ENCODE measurements at regions not wholly inside any gene's neighbourhood (a gene's known extent, or its start where the extent isn't known, plus 50 kb on each side); places are given as distances from the start of the nearest gene placed in this dataset.

GRCh38 chr2:176589825-176590440 lies 320.7 kb downstream of the MTX2 start:
- H3K9me3 ChIP-seq, result no peaks in the 10 kb centered on the region
- no peaks in the 10 kb centered on the region for H3K27me3 ChIP-seq (replicated peaks; ENCODE audit: insufficient read depth)
- no peaks in the 10 kb centered on the region for H3K36me3 ChIP-seq
- ATAC-seq (ENCODE audit: insufficient number of reproducible peaks, low FRiP score, low read depth), result no peak
- no peak overlapping the region for H3K4me3 ChIP-seq
- no peak for DNase-seq (ENCODE audit: low spot score)
- TF ChIP-seq CTCF (IDR thresholded peaks at IDR 0.05), result no peak
- no peak overlapping the region for H3K27ac ChIP-seq
- no peaks in the 10 kb centered on the region for H3K4me1 ChIP-seq (ENCODE audit: control insufficient read depth in 1 of 2, low read depth in 2 of 2)

- Histone ChIP-seq H3K36me3 (no peaks in the 10 kb centered on the region), H3K4me3 (no peak overlapping the region), H3K4me1 (ENCODE audit: control insufficient read depth in 1 of 2, low read depth in 2 of 2) (peaks cover 0 to 5% of the 10 kb centered on the region in 2 donors), H3K27ac (no peak overlapping the region), H3K27me3 (replicated peaks; ENCODE audit: insufficient read depth) (no peaks in the 10 kb centered on the region), H3K9me3 (no peaks in the 10 kb centered on the region)
- TF ChIP-seq CTCF (IDR thresholded peaks at IDR 0.05), result no peak
- ATAC-seq (ENCODE audit: insufficient number of reproducible peaks, low FRiP score, low read depth) (no peak), DNase-seq (ENCODE audit: low spot score) (no peak)
Measured at GRCh38 chr2:176592216-176592615, 323.0 kb downstream of the MTX2 start.

GRCh38 chr2:176595986-176596385 lies 326.7 kb downstream of the MTX2 start:
- ATAC-seq (ENCODE audit: insufficient number of reproducible peaks, low FRiP score, low read depth) (no peak), DNase-seq (ENCODE audit: low spot score) (no peak)
- Histone ChIP-seq H3K27me3 (replicated peaks; ENCODE audit: insufficient read depth) (no peaks in the 10 kb centered on the region), H3K4me1 (ENCODE audit: control insufficient read depth in 1 of 2, low read depth in 2 of 2) (peaks cover 0 to 5% of the 10 kb centered on the region in 2 donors), H3K4me3 (no peak overlapping the region), H3K36me3 (no peaks in the 10 kb centered on the region), H3K9me3 (no peaks in the 10 kb centered on the region), H3K27ac (no peak overlapping the region)
- TF ChIP-seq CTCF (IDR thresholded peaks at IDR 0.05), result no peak

- ATAC-seq (ENCODE audit: insufficient number of reproducible peaks, low FRiP score, low read depth), result no peak
- DNase-seq (ENCODE audit: low spot score), result no peak
- H3K9me3 ChIP-seq, result no peaks in the 10 kb centered on the region
- H3K36me3 ChIP-seq, result no peaks in the 10 kb centered on the region
- H3K27me3 ChIP-seq (replicated peaks; ENCODE audit: insufficient read depth), result no peaks in the 10 kb centered on the region
- H3K4me3 ChIP-seq, result no peak overlapping the region
- H3K27ac ChIP-seq, result no peak overlapping the region
- TF ChIP-seq CTCF (IDR thresholded peaks at IDR 0.05), result no peak
- H3K4me1 ChIP-seq (ENCODE audit: control insufficient read depth in 1 of 2, low read depth in 2 of 2), result peaks cover 0 to 5% of the 10 kb centered on the region in 2 donors
Measured at GRCh38 chr2:176597916-176598315, 328.7 kb downstream of the MTX2 start.

- DNase-seq (ENCODE audit: low spot score), result no peak
- Histone ChIP-seq H3K4me1 (ENCODE audit: control insufficient read depth in 1 of 2, low read depth in 2 of 2) (peaks cover 0 to 5% of the 10 kb centered on the region in 2 donors), H3K27ac (no peak overlapping the region), H3K27me3 (replicated peaks; ENCODE audit: insufficient read depth) (no peaks in the 10 kb centered on the region), H3K9me3 (no peaks in the 10 kb centered on the region), H3K36me3 (no peaks in the 10 kb centered on the region), H3K4me3 (no peak overlapping the region)
- no peak for ATAC-seq (ENCODE audit: insufficient number of reproducible peaks, low FRiP score, low read depth)
- no peak for TF ChIP-seq CTCF (IDR thresholded peaks at IDR 0.05)
Measured at GRCh38 chr2:176598351-176598750, 329.1 kb downstream of the MTX2 start.

Data from thoracic aorta (tissue), 2 donors.